Ramos (cell line): ENCODE measurements at regions not wholly inside any gene's neighbourhood (a gene's known extent, or its start where the extent isn't known, plus 50 kb on each side); places are given as distances from the start of the nearest gene placed in this dataset.

ENCODE experiments used
- in situ Hi-C: fragments of 300-500 bp; cut with MboI; formaldehyde crosslinking; loops from one replicate; pipeline ENCODE4 v1.14.3; 2022; ENCODE audit warnings: low sequenced_read_pairs; ENCODE audit not compliant: unreplicated experiment

DNA sequence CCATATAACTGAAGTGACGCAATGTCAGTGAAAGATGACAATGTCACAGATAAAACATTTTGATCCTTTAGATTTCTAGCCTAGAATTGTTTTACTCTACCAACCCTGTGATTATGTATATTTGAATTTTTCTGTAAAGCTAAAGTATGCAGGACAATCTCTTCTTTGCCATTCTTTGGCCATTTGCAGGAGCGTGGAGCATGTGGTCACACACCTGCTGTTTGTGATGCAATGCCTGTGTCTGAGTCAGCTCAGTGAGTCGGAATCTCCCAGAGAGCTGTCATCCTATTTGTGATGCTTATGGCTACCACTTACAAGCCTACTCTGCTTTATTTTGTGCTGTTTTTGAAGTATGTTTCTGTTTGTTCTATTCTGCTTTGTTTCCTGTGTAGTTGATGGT lies 214.5 kb downstream of the NAF1 start:
- in situ Hi-C loops: no loop called here

DNA sequence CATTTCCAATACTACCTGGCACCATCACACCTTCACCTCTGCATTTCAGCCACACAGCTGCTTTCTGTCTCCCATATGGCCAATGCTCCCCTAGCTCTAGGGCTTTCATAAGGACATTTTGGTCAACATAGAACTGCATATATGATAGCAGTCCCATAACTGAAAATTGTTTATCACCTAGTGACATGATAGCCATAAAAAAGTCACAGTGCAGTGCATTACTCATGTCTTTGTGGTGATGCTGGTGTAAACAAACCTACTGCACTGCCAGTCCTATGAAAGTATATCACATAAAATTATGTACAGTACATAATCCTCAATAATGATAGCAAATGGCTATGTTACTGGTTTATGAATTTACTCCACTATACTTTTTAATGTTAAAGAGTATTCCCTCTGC lies 221.0 kb downstream of the NAF1 start:
- in situ Hi-C loops: no loop called here

DNA sequence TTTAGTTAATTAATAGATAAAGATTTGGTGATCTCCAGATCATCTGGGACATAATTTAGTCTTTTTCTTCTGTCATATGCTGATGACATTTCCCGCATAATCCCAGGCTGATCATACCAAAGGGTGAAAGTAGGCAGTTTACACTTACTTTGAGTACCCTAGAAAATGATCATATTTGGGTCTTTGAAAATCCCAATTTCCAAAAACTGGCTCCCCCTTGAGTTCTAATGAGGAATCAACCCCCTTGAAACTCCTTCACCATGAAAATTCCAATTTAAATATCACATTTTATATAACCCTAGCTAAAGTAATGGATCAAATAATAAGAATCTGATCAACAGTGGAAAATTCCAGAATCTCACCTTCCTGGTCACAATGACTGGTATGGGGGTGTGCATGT lies 223.4 kb downstream of the NAF1 start:
- in situ Hi-C loops: no loop called here

DNA sequence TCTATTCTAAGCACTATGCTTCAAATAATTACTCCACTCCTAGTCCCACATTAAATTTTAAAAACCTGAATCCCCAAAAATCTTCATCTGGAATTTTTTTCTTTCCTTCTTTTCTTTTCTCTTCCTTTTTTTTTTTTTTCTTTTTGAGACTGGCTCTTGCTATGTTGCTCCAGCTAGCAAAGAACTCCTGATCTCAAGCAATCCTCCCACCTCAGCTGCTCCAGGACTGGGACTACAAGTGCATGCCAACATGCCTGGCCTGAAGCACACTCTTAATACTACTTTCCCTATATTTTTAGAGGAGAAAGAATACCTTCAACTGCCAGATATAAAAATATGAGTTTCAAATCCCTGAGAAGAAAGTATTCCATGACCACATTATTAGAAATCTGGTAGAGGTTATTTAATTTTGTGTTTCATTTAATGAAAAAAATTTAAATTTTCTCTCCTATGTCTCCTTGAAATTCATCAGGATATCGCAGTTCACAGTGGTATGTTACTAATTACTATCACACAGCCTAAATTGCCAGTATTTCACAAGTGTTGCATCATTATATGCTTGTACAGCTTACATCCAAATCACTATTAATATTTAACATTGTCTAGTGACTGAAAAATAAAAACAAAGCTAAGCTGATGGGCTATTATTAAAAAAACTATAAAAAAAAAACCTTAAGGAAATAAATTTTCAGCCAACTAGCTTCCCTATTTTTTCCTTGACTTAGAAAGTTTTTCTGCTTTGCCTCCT lies 227.8 kb downstream of the NAF1 start:
- in situ Hi-C loops: no loop called here

DNA sequence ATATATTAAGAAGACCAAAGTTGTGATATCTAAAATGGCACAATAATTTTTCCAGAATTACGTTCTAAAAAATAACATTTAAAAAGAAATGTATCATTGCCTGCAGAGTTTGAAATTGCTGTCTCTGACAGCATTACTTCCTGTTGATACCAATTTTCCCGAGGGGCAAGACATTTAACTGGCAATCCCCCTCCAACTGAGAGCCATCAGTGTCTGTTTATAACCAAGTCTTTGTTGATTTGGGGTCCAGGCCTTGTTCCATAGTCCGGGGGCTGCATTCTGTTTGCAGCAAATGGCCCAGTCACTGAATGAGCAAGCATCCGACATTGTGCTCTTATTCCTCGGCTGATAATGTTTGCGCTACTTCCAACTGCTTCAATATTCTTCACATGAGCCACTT lies 231.5 kb downstream of the NAF1 start:
- in situ Hi-C loops: no loop called here

DNA sequence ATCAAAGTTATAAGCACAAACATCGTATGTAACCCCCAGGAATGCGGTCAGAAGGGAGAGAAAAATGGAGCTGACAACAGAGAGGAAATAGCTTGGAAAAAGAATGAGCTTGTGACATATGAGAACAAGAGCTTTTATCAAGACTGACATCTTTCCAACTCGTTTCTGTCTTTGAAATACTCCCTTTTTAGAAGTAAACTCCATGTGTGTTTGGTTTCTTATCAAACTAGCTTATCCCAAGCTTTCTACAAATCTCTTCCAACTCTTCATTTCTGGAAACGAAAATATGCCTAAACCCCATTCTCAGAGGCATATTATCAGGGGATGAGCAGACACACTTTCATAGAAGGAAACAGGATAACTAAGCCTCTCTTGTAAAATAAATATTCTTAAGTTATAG lies 235.4 kb downstream of the NAF1 start:
- in situ Hi-C loops: no loop called here

DNA sequence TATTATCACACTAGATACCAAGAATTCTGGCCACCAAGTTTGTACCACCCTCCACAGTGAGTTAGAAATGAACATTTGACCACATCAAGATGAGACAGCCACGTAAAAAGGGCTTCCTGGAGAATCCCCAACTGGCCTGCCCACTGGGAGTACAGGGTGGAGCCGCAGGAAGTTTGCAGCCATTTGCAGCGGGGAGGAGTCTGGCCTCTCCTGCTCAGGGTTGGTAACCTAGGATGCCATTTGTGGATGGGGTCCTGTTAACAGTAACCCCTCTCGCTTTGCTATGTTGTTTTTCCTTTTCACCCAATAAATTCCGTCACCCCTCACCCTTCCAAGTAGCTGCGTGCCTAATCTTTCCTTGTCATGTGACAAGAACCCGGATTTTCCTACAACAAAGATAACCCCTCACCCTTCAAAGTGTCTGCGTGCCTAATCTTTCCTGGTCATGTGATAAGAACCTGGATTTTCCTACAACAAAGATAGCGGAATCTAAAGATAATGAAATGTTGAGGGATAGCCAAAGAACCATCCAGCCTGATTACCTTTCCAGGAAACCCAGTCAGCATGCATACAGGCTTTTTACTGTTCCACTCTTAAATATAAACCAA lies 245.4 kb downstream of the NAF1 start:
- in situ Hi-C loops: no loop called here

DNA sequence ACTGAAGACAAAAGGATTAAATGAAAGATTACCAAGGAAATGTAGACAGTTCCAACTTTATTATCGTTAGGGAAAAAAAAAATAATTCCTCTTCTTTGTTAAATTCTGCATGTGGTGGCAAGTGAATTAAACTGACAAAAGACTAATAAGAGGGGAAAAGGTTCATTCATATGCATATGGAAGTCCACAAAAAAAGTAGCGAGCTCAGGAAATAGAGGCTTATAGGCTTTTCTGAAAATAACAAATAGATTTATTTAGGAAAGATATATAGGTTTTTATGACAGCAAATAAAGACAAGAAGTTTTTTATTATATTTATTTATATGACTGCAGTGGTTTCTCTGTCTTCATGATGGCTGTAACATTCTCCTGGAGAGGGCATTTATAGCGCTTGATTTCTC lies 246.0 kb downstream of the NAF1 start:
- in situ Hi-C loops: no loop called here

DNA sequence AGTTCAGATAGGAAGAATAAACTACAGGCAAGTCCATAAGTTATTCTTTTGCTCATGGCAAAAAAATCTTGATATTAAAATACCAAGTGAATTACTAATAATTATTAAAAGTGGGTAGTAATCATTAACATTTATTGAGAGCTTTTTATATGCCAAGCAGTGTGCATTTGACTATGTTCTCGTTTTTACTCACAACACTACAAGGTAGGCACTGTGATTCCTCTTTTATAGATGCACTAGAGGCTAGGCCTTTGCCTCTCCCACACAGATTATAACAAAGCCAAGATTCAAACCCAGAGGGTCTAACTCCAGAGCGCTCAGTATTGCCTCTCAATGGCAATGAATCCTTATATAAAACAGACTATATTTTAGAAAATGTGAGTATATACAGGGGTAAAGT lies 254.2 kb downstream of the NAF1 start:
- in situ Hi-C loops: no loop called here

DNA sequence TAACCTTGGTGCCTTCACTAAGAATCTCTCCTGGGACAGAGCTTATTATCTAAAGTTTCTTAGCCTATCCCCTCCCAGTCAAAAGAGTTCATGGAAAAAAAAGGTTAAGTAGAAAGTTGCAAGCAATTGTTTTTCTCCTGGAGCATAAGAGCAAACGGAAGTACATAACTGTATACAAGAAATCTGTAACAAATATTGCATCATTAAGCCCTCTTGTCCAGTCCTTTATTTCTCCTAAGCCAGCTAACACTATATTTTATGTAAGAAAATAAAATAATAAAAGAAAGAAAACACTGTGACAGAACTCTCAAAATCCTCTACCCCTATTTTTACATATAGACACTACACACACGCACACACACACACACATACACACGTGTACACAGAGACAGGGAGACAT lies 255.3 kb downstream of the NAF1 start:
- in situ Hi-C loops: no loop called here

DNA sequence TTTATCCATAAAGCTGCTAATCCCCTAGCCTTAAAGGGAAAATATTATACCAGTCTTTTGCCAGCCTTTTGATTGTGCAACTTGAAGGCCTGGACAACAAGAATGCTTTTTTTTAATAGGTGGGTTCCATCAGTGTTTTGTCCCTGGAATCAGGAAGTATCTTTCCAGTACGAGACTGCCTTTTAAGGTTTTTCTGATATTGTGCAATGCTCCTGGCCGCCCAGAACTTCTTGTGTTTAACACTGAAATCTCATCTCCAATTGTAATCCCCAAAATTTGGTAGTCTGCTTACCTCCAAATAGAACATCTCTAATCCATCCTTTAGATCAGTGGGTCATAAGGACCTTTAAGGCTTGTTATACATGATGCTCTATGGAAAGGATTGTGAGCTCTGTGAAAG lies 256.7 kb downstream of the NAF1 start:
- in situ Hi-C loops: no loop called here

DNA sequence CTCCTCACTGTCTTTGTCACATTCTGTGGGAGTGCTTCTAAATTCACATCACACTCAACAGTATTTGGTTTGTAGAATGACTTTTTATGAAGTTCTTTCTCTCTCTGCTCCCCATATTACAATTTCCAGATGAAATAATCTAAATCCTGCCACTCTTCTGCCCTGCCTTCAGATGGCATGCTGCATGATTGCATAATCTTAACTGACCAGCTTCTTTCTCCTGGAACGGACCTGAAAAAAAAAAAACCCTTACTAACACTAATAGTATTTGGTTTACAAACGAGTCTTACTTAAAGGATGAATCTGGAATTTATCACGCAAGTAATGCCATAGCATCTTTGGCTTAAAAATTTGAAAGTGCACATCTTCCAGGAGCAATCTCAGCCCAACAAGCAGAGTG lies 272.3 kb downstream of the NAF1 start:
- in situ Hi-C loops: no loop called here

DNA sequence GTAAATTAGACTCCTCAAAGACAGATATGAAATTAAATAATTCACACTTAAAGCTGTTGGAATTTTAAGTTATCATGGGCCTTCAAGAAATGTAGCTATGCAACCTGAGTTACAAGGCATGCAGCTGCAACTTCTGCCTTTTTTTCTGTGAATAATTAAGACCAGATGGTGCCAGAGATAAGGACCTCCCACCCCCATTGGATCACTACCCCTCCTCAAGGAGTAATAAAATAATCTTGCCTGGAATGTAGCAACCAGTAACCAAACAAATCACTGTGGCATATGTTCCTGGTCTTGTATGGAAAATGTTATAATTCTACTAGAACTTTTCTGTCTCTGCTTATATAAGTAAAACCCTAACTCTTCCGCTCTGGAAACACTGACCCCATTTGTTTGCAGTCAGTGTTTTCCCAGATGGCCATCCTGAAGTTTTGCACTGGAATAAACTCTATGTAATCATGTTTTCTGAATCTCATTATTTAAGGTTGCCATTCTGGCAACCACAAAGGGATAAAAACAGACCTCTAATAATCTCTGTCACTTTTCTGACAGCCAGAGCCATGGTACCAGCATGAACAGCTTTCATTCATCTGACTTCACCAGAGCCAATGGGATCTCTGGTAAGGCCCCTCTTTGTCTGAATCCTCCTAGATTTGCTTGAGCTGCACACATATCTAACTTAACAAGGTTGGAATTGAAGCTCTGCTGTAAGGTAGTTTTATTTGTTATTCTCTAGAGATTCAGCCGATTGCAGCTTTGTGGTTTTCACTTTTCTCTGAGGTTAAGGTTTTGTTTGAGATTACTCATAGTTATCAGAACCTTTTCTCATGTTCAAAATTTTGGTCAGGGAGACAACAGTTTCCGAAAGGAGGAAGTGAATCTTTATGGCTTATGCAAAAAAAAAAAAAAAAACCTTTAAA lies 274.6 kb downstream of the NAF1 start:
- in situ Hi-C loops: no loop called here

DNA sequence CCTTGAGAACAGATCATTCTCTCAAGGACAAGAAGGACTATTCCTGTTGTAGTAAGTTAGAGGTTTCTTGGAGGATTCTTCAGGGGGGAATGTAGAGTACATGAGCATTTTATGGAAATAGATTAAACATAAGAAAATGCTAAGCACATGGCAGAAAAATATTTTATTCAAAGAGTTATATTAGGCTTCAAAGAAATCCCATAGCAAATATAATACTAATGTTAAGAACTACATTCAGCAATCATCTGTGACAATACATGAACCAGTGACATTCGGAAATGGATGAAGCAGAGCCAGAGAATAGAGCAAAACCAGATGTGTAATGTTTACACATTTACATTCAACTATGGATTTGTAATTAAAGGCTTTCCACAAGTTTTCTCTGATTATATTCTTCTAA lies 288.6 kb downstream of the NAF1 start:
- in situ Hi-C loops: no loop called here

DNA sequence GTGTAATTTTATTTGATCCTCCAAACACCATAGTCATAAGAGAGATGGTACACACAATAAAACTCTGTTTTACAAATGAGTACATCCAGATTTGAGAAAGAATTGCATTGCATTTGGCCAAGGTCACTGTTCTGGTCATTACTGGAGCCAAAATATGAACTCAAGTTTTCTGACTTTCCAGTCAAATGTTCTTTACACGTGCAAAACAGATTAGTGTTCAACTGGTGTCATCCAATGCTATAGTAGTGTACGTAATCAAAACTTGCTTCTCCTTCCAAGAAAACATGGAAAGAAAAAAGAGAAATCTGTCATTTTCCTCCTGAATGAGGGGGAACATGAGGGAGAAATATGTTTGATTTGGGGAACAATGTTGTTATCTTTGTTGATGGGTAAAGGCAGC lies 291.9 kb downstream of the NAF1 start:
- in situ Hi-C loops: no loop called here

DNA sequence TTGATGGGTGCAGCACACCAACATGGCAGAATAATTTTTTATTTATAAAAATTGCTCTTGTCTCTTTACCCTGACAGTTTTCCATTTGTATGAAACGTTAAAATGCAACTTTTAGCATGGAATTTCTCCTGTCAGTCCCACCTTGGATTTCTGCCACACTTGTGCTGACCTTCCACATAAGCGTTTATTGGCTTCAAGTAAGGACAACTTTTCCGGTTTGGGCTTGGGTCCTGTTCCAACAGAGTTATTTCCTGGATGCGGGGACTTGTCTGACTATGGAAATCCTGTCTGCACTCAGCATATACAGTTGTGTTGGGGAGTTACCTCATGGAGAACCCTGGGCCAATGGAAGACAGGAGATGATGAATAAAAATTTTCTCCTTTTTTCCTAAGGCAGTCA lies 294.7 kb downstream of the NAF1 start:
- in situ Hi-C loops: no loop called here

DNA sequence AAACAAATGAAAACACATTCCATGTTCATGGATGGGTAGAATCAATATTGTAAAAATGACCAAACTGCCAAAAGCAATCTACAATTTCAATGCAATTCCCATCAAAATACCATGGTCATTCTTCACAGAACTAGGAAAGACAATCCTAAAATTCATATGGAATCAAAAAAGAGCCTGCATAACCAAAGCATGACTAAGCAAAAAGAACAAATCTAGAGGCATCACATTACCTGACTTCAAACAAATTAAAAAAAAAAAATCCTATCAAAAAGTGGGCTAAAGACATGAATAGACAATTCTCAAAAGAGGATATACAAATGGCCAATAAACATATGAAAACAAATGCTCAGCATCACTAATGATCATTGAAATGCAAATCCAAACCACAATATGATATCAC lies 297.5 kb downstream of the NAF1 start:
- in situ Hi-C loops: no loop called here

DNA sequence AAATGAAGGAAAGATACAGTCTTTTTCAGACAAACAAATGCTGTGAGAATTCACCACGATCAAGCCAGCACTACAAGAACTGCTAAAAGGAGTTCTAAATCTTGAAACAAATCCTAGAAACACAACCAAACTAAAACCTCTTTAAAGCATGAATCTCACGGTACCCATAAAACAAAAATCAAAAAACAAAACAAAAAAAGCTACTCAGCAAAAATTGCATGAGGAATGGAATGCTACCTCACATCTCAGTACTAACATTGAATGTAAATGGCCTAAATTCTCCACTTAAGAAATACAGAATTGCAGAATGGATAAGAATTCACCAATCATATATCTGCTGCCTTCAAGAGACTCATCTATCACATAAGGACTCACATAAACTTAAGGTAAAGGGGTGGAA lies 300.1 kb downstream of the NAF1 start:
- in situ Hi-C loops: no loop called here

DNA sequence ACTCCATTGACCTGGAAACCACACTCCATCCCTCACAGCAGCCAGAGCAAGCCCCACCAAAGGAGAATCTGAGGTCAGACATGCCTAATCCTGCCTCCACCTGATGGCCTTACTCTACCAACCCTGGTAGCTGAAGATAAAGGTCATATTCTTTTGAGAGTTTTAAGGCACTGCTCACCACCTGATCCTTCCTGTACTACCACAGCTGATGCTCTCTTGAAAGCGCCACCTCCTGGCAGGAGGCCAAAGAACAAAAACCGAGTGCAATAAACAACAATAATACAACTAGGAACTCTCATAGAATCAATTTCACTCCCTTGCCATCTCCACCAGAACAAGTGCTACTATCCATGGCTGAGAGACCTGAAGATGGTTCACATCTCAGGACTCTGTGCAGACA lies 301.6 kb downstream of the NAF1 start:
- in situ Hi-C loops: no loop called here

DNA sequence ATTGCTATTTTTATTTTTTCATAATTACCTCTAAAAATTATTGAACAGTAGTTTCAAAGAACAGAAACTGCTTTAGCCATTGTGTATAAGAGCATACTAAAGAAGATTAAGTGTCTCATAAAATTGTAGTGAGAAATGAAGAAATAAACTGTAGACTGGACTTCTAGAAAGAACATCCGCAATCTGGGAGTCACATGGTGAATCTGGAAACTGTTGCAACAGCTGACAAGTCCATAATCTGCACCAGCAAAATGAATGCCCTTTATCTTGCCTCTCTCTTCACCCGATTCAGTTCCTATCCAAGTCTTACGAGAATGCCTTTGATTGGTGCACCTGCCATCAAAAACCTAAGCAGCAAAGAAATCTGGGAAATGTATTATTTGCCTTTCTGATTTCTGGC lies 312.9 kb downstream of the NAF1 start:
- in situ Hi-C loops: no loop called here

DNA sequence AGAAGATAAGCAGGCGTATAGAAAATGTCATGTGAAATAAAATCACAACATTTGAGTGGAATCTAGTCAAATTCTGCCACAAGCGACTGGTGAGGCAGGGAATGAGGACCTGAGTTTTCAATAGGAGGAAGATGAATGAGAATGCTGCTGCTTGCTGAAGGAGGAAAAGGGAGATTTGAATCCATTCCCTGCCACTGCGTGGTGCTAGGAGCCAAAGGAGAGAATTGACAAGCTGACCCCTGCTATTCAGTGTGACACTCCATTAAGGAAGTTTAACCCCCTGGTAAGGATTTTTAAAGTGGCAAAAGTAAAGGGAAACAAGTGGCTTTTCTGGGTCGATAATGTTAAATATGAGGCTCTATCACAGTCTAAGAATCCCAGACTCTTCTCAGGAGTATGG lies 314.0 kb downstream of the NAF1 start:
- in situ Hi-C loops: no loop called here
